DOHH2 (cell line): ENCODE measurements at regions not wholly inside any gene's neighbourhood (a gene's known extent, or its start where the extent isn't known, plus 50 kb on each side); places are given as distances from the start of the nearest gene placed in this dataset.

Source experiments
- H3F3A ChIP-seq: fragments of 200-600 bp; sonication (generic), shearing (Covaris generic); 2 replicates; pipeline ENCODE4 v1.6.0; 2016; ENCODE audit warnings: antibody characterized with exemption, mild to moderate bottlenecking; ENCODE audit not compliant: control insufficient read depth, insufficient read depth
- H3K27ac ChIP-seq: fragments of 200-600 bp; sonication (generic); 2 replicates; pipeline ENCODE4 v1.5.1; 2014; ENCODE audit warnings: low read depth, mild to moderate bottlenecking, low read length, moderate library complexity
- H3K27me3 ChIP-seq: fragments of 200-600 bp; sonication (generic); 2 replicates; pipeline ENCODE4 v1.6.1; 2014; ENCODE audit warnings: mild to moderate bottlenecking, low read length, mixed read lengths; ENCODE audit not compliant: control insufficient read depth
- H3K36me3 ChIP-seq: fragments of 200-600 bp; sonication (generic); 2 replicates; pipeline ENCODE4 v1.6.1; 2014; ENCODE audit warnings: mild to moderate bottlenecking, low read length, moderate library complexity, mixed read lengths; ENCODE audit not compliant: control insufficient read depth
- H3K4me1 ChIP-seq: fragments of 200-600 bp; sonication (generic); 2 replicates; pipeline ENCODE4 v1.6.1; 2014; ENCODE audit warnings: mild to moderate bottlenecking, low read length, mixed read lengths; ENCODE audit not compliant: control insufficient read depth
- H3K4me2 ChIP-seq: fragments of 200-600 bp; sonication (generic); 2 replicates; pipeline ENCODE4 v1.6.0; 2014; ENCODE audit warnings: mild to moderate bottlenecking, low read length, moderate library complexity
- H3K4me3 ChIP-seq: fragments of 200-600 bp; sonication (generic); 2 replicates; pipeline ENCODE4 v1.5.1; 2014; ENCODE audit warnings: mild to moderate bottlenecking, low read length, mixed read lengths
- H3K79me2 ChIP-seq: fragments of 200-600 bp; sonication (generic); 2 replicates; pipeline ENCODE4 v1.6.1; 2014; ENCODE audit warnings: mild to moderate bottlenecking, low read length, mixed read lengths; ENCODE audit not compliant: control insufficient read depth
- H3K9me2 ChIP-seq: fragments of 200-600 bp; sonication (generic); replicated peaks from 2 replicates; pipeline ENCODE4 v1.6.1; 2014; ENCODE audit warnings: mild to moderate bottlenecking, low read length, mixed read lengths; ENCODE audit not compliant: control insufficient read depth
- H3K9me3 ChIP-seq: fragments of 200-600 bp; sonication (generic); 2 replicates; pipeline ENCODE4 v1.6.1; 2014; ENCODE audit warnings: antibody characterized with exemption, low read length, mixed read lengths; ENCODE audit not compliant: control insufficient read depth, insufficient read depth
- H4K20me1 ChIP-seq: fragments of 200-600 bp; sonication (generic); 2 replicates; pipeline ENCODE4 v1.6.0; 2014; ENCODE audit warnings: low read depth, mild to moderate bottlenecking, antibody characterized with exemption, low read length, moderate library complexity; ENCODE audit not compliant: control insufficient read depth, insufficient read depth
- EZH2phosphoT487 ChIP-seq: fragments of 200-600 bp; sonication (generic); IDR thresholded peaks from 2 replicates; pipeline ENCODE4 v1.6.1; 2017; ENCODE audit warnings: borderline replicate concordance, mild to moderate bottlenecking, antibody characterized with exemption, low read length, moderate library complexity, mixed read lengths
- TF ChIP-seq, protein P1 (sequence below): fragments of 200-600 bp; sonication (generic); IDR thresholded peaks from one replicate; pipeline ENCODE4 v1.5.1; 2014; ENCODE audit warnings: antibody characterized with exemption, mild to moderate bottlenecking, low read depth, low read length; ENCODE audit not compliant: poor library complexity, severe bottlenecking

DNA sequence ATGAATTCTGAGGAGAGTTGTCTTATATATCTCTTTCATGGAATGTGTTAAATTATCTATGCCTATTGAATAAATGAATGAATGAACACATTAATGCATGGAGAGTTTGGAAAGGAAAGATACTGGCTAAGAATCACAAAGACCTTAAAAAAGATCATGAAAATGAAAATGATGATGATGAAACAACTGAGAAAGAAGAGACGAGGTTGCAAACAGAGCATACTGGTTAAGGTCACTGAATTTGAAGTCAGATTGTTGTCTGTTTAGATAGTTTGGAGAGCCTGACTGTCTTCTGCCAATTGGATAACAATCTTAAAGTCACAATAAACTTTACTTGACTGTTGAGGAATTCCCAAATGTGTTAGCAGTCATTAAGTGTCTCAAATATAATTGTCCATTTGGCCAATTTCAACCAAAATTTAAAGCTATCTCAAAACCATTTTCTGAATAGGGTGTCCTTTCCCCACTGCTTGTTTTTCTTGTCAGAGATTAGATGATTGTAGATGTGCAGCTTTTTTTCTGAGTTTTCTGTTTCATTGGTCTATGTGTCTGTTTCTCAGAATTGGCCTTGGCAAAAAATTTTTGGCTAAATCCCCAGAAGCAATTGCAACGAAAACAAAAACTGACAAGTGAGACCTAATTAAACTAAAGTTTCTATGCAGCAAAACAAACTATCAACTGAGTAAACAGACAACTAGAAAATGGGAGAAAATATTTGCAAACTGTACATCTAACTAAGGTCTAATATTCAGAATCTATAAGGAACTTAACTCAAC is 132.2 kb downstream of the PTGER3 start:
- no peak overlapping the region for H3K27ac ChIP-seq
- H3K4me1 ChIP-seq = no peaks in the 10 kb centered on the region

DNA sequence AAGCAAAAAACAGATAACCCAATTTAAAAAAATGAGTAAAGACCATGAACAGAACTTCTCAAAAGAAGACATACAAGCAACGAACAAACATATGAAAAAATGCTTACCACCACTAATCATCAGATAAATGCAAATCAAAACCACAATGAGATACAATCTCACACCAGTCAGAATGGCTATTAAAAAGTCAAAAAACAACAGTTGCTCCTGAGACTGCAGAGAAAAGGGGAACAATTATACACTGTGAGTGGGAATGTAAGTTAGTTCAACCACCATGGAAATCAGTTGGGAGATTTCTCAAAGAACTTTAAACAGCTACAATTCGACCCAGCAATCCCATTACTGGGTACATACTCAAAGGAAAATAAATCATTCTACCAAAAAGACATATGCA is 131.6 kb downstream of the PTGER3 start:
- H3F3A ChIP-seq = no peaks in the 10 kb centered on the region
- no peaks in the 10 kb centered on the region for H3K36me3 ChIP-seq
- no peak overlapping the region for H3K27ac ChIP-seq
- H3K4me2 ChIP-seq = no peak overlapping the region
- H3K4me3 ChIP-seq = no peak overlapping the region
- no peaks in the 10 kb centered on the region for H3K4me1 ChIP-seq
- H3K27me3 ChIP-seq = no peaks in the 10 kb centered on the region
- H3K9me3 ChIP-seq = no peaks in the 10 kb centered on the region
- TF ChIP-seq EZH2phosphoT487 = no peak
- TF ChIP-seq, protein P1, sequence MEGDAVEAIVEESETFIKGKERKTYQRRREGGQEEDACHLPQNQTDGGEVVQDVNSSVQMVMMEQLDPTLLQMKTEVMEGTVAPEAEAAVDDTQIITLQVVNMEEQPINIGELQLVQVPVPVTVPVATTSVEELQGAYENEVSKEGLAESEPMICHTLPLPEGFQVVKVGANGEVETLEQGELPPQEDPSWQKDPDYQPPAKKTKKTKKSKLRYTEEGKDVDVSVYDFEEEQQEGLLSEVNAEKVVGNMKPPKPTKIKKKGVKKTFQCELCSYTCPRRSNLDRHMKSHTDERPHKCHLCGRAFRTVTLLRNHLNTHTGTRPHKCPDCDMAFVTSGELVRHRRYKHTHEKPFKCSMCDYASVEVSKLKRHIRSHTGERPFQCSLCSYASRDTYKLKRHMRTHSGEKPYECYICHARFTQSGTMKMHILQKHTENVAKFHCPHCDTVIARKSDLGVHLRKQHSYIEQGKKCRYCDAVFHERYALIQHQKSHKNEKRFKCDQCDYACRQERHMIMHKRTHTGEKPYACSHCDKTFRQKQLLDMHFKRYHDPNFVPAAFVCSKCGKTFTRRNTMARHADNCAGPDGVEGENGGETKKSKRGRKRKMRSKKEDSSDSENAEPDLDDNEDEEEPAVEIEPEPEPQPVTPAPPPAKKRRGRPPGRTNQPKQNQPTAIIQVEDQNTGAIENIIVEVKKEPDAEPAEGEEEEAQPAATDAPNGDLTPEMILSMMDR = no peak
- H3K79me2 ChIP-seq = no peaks in the 10 kb centered on the region
- no peaks in the 10 kb centered on the region for H4K20me1 ChIP-seq
- no peaks in the 10 kb centered on the region for H3K9me2 ChIP-seq

More for the DNA sequence above, 132.2 kb downstream of the PTGER3 start:
- H3K36me3 ChIP-seq = no peaks in the 10 kb centered on the region
- H3K4me3 ChIP-seq = no peak overlapping the region
- H3K27me3 ChIP-seq = no peaks in the 10 kb centered on the region
- no peaks in the 10 kb centered on the region for H4K20me1 ChIP-seq
- H3K9me2 ChIP-seq = no peaks in the 10 kb centered on the region
- no peak overlapping the region for H3K4me2 ChIP-seq
- TF ChIP-seq EZH2phosphoT487 = no peak
- TF ChIP-seq, protein P1 = no peak
- H3K79me2 ChIP-seq = no peaks in the 10 kb centered on the region
- H3F3A ChIP-seq = no peaks in the 10 kb centered on the region
- no peaks in the 10 kb centered on the region for H3K9me3 ChIP-seq

DNA sequence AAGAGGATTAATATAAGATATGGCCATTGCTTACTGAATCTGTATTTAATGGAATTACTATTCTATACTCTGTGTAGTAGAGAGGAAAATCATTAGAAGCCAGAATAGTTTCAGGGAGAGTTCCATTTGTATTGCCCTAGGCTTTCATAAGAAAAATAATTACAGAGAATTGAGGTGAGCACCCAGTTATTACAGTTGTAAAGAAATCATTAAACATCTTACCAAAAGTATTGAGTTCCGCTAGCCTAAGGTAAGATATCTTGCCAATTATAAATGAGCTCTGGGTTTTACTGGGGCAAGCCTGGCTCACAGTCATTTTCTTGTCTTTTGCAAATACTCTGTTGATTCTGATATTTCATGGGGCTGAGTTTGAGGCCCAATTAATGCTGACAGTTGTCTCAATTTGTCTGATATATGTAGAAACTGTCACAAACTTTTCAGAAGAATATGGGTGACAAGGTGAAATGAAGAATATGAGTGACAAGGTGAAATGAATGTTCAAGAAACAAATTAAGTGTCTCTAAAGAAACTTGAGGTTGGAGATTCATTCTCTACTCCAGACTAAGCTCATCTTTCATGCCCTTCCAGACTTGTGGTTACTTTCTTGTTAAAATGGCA is 127.8 kb downstream of the PTGER3 start:
- Histone ChIP-seq H3K27ac (no peak overlapping the region), H3F3A (no peaks in the 10 kb centered on the region), H3K27me3 (no peaks in the 10 kb centered on the region), H3K4me2 (no peak overlapping the region), H3K79me2 (no peaks in the 10 kb centered on the region), H3K9me2 (no peaks in the 10 kb centered on the region), H3K4me3 (no peak overlapping the region), H3K36me3 (no peaks in the 10 kb centered on the region), H4K20me1 (no peaks in the 10 kb centered on the region), H3K4me1 (no peaks in the 10 kb centered on the region), H3K9me3 (peaks cover 5% of the 10 kb centered on the region; the same call in 1 of the 2 replicates)
- TF ChIP-seq, protein P1 = no peak
- no peak for TF ChIP-seq EZH2phosphoT487
